NK-92 (cell line): ENCODE measurements at regions not wholly inside any gene's neighbourhood (a gene's known extent, or its start where the extent isn't known, plus 50 kb on each side); places are given as distances from the start of the nearest gene placed in this dataset.

ENCODE experiments used
- DNase-seq: peaks from one replicate; lab custom pipeline; 2025; ENCODE audit not compliant: unreplicated experiment; lab: John Stamatoyannopoulos, UW

DNA sequence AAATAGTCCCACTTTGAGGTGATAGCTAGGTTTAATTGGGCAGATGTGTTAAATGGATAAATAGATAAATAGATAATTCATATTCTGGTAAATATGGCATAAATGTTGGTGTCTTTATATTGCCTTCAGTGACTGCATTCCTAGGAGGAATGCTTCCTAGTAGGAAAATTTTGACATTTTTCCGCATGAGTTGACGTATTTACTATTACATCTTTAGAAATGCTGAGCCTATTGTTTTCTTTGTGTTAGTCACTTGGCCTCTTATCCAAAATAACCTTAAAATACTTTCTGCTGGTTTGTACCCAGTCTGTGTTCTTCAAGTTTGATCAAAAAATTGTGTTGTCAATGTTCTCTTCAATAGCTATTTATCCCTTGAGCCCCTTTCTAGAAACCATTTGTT lies 495.6 kb upstream of the ZEB2 start:
- no peak for DNase-seq

DNA sequence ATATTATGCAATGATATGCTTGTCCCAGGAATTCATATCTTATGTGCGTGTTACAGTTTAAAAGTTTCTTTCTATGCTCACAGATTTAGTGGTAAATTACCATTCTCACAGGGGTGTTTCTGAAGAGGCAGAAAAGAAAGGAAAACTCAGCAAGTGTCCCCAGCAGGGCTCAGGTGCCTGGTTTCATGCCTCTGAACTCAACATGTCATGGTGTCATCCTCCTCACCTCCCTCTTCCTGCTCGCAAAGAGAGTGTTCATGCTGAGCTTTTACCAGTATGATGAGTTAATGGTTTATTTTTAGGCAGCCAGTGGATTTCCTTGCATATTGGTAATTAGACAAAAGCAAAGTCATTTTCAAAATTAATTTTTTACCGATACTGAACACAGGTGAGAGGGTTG lies 492.9 kb upstream of the ZEB2 start:
- DNase-seq: no peak

DNA sequence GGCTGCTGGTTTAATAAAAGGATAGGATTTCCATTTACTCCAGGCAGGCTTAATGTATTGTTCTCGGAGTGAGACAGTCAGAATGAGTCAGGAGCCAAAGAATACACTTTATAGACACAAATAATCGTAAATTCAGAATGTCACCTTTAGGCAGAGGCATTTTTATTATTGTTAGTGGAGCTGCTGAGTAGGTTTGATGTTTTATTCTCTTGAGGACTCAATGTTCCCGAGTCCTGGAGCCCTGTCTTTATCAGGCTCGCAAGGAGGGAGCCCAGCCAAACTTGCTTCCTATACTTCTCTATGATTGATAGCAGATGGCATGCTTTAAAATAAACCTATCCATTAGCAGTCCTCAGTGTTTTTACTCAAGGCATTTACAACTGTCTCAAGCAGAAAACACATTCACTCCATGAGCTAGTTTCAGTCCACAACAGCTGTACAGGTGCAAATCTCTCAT lies 492.3 kb upstream of the ZEB2 start:
- DNase-seq: no peak

DNA sequence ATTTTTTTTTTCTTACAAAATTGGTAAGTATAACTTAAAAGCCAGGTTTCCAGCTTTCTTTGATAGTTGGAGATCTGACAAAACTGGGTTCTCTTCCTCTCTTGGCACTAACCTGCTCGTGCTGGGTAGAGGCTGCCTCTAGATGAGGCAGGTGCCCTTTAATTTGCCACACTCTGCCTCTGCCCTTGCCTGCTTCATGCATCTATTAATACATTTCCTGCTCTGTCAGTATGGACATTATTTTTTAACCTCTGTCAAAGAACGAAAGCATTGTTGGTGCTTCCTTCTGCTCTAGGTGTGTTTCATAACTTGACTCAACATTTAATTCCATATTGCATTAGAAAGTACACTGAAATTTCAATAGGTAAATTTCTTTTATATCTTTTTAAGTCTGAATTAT lies 490.7 kb upstream of the ZEB2 start:
- DNase-seq: no peak

DNA sequence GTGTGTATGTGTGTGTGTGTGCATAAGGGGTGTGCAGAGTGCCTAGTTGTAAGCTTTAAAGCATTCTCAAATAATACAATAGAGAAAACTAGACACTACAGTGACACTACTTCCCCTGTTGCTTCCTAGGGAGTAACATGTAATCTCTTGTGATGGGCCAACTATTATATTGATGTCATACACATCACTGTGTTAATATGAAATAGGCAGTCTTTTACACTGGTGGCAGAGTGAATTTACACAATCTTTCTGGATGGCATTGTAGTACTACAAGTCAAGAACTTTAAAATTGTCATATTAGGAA lies 488.0 kb upstream of the ZEB2 start:
- no peak for DNase-seq

DNA sequence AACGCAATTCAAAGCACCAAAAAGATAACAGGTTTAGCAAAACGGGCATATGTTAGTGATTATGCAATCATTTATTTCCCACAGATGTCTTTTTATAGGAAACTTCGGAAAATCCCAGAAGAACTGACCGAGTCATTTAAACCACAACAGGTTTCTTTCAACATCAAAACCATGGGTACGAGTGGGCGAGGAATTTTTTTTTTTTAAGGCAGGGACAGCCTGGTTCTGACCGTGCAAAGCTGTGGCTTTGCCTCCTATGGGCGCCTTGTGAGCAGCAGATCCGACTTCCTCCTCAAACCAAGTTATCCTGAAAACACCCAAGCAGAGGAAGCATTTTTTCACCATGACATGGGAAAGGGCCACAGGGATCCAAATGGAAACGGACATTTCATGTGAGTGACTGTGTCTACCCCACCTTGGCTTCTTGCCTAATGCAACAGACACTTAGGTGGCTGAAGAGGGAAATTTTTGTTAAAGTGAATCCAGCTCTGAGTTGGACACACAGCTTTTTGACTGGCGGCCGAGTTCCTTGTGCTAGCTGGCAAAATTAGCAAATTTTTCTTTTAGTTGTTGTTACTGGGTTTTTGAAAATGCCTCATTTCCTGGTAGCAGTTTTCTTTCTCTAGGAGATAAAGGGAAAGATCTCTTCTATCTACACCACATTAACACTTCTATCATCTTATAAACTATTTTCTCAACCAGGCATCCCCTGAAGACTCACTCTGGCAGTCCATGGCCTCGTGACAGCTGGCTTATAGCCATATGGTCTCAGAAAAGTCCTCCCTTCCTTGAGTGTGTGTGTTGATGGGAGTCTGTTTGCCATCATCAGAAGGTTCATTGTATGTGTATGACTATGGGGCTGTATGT lies 487.4 kb upstream of the ZEB2 start:
- no peak for DNase-seq

DNA sequence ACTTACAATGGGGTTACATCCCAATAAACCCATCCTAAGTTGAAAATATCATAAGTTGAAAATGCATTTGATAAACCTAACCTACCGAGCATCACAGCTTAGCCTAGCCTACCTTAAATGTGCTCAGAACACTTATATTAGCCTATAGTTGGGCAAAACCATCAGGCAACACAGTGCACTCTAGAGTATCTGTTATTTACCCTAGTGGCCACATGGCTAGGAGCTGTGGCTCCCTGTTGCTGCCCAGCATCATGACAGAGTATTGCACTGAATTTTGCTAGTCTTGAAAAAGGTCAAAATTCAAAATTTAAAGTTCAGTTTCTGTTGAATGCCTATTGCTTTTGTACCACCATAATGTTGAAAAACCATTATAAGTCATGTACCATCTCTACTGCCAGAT lies 482.7 kb upstream of the ZEB2 start:
- no peak for DNase-seq

DNA sequence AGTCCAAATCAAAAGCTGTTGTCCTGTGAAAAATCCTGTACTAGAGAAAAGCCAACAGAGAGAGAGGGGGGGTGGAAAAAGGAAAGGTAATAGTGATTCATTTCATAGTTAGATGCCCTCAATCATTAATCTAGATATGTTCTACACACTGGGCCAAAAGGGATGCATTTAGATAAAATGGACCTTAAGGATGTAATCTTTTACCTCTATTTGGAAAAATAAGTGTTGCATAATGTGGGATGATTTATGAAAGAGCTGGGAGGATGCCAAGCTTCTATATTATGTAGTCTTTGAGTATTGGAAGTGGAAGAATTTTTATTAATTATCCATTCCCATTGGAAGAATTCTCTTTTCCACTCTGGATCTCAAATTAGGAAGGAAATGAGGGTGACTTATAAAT lies 480.5 kb upstream of the ZEB2 start:
- no peak for DNase-seq

DNA sequence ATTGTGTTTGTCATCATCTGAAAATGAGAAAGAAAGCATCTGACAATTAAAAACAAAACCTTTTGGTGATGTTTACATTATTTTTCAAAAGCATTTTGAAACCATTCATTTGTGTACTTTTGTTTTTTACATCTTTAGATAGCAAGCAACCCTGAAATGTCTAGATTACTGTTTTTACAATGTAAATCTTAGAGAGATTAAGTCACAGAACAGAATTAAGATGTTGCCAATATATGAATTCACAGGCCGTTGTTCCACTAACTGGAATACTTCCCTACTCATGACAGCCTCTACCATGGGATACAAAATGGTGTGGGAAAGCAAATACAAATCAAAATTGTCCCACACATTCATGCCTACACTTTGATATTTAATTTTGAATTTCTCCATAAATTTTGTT lies 480.0 kb upstream of the ZEB2 start:
- DNase-seq: no peak

DNA sequence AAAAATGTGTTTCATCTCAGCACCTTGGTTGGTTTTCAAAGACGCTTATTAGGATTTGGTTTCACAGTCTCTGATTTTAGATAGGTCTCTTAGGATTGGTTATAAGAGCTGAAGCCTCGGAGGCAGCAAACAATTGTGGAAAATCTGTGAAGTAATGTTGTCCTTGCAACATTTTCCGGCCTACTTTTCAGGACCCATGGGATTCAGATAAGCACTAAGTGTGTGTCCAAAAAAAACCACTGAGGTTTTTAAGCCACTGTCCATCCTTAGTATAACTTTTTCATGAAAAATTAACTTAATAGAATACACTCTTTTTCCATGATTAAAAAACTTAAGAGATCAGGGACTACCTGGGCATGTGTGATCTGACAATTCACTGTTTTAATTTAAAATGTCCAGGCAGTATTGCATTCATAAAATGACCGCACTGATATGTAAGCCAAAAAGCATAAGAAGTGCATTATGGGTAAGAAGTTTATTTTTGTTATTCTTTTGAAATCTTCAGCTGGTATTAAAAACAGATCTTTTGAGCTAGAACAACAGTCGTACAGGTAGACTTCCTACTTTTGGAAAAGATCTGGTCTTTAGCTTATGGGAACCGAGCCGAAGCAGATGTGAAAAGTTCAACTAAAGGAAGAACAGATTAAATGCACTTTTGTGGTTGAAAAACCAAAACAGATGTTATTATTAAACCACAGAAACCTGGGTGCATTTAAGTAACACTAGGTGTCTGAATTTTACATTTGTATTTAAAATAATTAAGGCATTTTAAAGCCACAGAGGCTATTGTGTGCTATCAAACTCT lies 479.4 kb upstream of the ZEB2 start:
- DNase-seq: no peak

DNA sequence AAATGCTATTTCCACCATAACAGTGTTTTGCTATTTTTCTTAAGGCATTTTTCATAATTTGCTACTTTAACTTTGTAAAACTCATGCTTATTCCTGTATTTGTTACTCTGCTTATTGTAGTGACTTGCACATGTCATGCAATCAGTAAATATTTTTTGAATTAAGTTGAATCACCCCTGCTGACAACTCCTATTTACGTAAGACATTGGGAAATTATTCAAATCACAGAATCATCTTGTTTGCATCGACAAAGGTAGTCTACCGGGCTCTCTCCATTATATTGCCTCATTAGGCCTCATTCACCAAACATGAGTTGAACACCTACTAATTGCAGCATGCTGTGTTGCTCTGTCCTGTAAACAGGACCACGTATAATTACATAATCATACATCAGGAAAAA lies 478.5 kb upstream of the ZEB2 start:
- no peak for DNase-seq

DNA sequence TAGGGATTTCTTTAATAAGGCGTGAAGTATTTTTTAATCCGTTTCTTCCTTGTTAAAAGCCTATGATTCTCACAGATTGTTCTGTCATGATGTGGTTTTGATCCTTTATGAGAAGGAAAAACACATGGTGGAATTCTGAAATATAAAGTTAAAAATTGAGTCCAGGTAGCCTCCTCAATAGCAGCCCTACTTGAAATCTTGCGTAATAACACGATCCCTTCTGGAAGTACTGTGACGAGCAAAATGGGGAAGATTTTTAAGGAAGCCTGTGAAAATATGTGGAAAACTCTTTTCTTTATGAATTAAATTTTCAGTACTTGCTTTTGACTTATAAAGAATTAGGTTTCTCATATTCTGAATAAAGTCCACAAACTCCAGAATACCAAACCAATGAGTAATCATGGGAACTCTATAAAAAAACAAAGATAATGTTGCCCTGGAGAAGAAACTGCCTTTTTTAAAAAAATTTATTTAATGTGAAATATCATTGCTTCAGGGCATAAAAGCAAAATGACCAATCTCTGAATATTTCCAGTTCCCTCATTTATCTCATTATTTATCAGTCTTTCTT lies 476.4 kb upstream of the ZEB2 start:
- DNase-seq: no peak

DNA sequence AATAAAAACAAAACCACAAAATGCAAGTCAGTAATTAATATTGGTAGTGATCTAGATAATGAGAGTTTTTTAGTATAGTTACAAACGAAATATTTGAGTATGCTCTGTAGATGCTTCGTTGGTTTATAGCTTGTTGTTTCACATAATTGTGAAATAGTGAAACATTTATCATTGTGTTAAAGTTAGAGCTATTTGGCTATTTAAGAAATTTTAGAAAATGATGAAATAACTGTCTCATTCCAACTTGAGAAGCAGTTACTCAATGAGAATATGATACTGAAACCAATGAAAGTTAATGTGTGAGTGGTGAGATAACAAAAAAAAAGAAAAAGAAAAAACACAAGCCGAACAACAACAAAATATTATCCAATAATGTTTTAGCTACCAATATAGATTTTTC lies 475.6 kb upstream of the ZEB2 start:
- no peak for DNase-seq

DNA sequence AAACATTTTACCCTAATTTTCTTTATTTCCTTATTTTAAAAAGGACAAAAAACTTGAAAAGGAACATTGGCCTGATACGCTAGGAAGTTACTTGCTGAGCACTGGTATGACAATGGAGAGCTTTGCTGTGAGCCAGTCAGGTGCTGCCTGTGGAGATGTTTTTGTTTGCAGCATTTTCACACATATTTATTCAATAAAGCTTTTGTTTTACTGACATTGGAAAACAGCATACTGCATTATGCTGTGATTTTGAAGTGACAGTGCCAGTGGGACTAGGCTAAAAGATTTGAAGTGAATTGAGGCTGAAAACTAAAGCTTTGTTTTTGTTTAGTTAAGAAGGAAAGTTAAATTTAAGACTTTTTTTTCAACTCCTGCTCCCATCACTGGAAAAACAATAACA lies 470.7 kb upstream of the ZEB2 start:
- no peak for DNase-seq

DNA sequence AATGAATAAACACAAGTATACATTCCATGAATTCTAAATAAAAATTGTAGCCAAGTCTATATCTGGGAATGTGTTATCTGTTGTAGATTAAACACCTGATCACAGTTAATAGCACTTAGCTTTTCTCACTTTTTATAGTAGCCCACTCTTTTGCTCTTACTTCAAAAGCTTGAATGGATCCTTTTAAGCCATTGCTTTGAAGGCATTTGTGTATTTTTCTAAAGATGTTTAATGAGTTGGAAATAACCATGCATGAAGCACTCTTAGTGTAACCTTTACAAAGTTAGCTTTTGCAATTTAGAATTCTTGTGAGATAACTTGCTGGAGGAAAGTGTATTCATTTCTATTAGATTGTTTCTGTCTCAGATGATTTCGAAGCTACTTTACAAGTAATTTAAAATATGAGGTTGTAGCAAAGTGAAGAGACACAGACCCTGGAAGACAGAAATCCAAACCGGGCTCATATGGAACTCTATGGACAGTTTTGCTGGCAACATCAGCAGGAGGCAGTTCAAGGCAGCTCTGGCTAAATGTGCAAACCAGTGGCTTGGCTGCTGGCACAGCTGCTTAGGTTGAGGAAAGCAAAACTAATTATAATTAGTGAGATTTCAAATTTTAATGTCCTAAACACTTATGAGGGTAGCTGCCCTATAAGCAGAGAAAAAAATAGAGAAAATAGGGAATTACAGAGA lies 469.8 kb upstream of the ZEB2 start:
- DNase-seq: no peak

DNA sequence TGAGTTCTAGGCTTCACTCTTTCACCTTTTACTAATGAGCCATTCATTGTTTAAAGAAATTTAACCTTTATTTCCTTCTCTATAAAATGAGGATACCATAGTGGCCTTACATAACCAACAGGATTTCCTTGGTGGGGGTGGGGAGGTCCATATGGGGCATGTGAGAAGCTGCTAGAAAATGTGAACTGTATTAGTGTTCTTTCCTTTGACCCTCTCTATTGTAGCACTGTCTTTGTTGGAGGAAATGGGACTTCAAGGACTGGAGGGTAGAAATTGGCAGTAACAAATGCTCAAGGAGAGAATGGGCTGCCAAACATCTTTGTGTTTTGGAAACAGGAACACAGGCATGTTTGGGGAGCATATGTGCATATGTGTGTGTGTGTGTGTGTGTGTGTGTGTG lies 468.7 kb upstream of the ZEB2 start:
- no peak for DNase-seq

DNA sequence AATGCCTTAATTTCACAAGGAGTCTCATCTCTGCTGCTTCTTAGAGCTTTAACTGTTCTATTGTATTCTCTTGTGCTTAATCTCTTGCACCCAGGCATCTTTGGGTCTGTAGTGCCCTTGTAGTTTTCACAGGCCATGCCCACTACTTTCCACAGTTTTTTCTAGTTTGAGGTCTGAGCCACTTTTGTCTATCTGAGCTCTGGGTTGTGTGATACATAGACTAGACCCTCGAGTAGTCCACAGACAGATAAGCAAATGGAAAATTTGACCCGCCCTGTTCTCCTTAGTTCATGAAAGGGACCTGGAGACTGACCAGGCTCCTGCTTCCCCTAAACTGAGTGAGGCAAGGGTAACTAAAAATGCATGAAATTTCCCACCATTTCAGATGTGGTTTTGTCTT lies 466.8 kb upstream of the ZEB2 start:
- DNase-seq: no peak

DNA sequence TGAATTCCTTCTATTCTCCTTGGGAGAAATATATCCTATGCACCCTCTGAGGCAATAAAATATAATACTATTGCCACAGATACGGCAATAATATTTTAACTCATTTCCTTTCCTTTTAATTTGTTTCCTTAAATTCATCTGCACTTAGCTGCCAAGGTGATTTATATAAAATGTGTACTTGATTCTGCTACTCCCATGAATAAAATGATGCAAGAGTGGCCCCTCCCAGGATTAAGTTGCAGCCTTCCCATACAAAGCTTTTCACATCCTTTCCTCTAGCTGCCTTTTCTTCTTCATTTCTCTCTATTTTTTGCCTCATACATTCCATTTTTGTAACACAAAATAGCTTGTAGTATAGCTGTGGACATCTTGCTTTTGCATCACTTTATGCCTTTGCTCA lies 464.1 kb upstream of the ZEB2 start:
- no peak for DNase-seq

DNA sequence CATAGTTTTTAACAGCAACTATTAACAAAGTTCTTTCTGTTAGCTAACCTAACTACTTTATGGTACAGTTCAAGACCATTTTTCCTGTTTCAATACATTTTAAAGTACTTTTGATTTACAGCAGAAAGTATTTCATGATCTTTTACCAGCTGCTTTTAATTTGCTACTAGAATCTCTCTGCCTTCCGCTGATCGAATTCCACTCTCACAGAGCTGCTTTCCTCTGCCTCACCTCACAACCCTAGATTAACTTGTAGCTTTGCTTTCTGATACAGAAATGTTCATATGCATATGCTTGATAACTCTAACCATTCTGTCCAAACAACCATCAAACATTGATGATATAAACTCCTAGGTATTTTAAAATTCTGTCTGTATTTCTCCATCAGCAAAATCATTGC lies 463.2 kb upstream of the ZEB2 start:
- no peak for DNase-seq

DNA sequence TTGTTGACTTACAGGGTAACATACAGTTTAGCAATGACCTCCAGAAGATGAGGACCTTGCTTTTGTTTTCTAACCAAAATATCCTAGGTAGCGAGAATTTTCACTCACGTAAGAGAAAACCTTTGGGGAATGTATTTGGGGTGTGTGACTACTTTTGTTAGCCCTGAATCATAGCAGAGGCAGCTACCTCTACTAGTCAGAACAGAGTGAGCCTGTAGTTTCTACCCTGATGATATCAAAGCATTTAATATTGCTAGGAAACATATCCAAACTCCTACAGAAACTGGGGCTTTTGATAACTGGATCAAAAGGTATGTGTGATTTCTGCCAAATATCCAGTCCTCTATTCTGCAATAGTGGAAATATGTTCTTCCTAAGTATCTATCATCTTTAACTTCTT lies 462.6 kb upstream of the ZEB2 start:
- DNase-seq: no peak

DNA sequence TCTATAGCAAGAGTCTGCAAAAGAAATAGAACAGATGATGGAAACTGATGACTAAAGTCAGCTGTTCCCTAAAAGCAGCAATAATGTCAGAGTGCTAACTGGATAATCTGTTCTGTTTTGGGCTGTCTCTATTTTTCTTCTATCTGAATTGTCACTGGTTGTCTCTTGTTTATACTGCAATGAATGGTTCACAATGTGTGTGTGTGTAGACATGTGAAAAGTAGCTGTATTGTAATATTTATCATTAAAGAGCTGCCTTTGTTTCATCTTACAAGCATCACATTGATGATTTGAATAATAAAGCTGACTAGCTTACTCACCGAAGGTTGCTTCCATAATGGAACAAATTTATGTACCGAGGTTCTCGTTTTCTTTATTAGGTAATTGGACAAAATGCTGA lies 456.0 kb upstream of the ZEB2 start:
- no peak for DNase-seq

DNA sequence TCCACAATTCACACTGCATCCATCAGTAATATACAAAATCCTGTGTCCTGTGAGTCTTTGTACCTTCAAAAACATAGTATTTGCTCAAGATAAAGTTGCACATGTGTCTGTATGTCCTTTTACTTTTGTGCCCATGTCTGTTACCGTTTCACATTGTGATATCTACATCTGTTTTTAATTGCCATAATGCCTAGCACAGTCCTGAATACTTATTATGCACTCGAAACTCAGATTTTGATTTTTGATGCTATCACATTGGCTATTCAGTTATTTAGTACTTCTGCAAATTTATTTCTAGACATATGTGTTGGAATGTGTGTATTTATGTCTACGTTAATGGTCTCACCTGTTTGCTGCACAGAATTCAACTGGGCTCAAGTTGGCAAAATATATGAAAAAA lies 452.8 kb upstream of the ZEB2 start:
- no peak for DNase-seq
